Breast epithelium (tissue), 3 donors: ENCODE measurements at regions not wholly inside any gene's neighbourhood (a gene's known extent, or its start where the extent isn't known, plus 50 kb on each side); places are given as distances from the start of the nearest gene placed in this dataset.

Source experiments
- POLR2A ChIP-seq: fragments of 450-650 bp; IDR thresholded peaks from one replicate; pipeline ENCODE4 v1.6.1; 2016; ENCODE audit warnings: antibody characterized with exemption, mild to moderate bottlenecking, moderate library complexity
- TF ChIP-seq, protein P1 (sequence below), 3 donors: fragments of 450-650 bp; IDR thresholded peaks; one replicate each; pipeline ENCODE4 v1.5.1; 2016 to 2017; ENCODE audit warnings: antibody characterized with exemption in 3 of 3, mild to moderate bottlenecking in 3 of 3, moderate library complexity in 3 of 3

DNA sequence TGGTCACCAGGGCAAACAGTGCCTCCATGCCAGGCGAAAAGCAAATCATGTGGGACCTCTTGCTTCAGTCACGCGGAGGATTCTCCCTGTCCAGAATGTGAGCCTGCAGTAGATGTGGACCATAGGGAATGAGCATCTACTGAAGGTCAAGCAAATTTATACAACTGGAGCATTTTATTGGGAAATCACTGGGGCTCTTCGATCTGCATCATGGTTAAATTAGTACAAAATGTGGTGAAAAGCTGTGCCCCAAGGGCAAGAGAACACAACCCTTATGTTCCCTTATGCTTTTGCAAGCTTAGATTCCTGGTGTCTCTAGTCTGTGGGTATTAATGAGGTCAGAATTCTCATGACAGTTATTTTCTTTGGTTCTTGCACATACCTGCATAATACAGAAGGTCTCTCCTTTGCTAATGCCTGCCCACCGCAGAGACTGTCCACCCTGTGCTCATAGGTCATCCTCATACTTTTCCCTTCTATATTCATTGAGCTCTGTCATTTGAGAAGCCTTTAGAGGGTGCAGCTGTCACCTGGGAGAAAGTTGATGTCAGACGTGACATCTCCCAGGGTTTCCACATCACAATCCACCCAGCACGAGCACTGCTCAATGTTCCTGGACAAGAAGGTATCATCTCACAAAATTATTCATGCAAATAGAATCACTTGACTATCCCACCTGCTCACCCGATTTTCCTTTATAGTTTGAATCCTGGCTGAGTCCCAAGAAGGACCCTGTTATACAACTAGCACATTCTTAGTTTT, 111.7 kb downstream of the NXNL2 start:
- TF ChIP-seq, protein P1, sequence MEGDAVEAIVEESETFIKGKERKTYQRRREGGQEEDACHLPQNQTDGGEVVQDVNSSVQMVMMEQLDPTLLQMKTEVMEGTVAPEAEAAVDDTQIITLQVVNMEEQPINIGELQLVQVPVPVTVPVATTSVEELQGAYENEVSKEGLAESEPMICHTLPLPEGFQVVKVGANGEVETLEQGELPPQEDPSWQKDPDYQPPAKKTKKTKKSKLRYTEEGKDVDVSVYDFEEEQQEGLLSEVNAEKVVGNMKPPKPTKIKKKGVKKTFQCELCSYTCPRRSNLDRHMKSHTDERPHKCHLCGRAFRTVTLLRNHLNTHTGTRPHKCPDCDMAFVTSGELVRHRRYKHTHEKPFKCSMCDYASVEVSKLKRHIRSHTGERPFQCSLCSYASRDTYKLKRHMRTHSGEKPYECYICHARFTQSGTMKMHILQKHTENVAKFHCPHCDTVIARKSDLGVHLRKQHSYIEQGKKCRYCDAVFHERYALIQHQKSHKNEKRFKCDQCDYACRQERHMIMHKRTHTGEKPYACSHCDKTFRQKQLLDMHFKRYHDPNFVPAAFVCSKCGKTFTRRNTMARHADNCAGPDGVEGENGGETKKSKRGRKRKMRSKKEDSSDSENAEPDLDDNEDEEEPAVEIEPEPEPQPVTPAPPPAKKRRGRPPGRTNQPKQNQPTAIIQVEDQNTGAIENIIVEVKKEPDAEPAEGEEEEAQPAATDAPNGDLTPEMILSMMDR (IDR thresholded peaks at IDR 0.05) = no peak
- no peak for TF ChIP-seq POLR2A
